H1 (cell line): ENCODE measurements at regions not wholly inside any gene's neighbourhood (a gene's known extent, or its start where the extent isn't known, plus 50 kb on each side); places are given as distances from the start of the nearest gene placed in this dataset.

ENCODE experiments used
- CTCF ChIA-PET: fragments of 300-600 bp; sonication (Branson Sonifier 250); formaldehyde crosslinking; loops from one replicate; lab custom pipeline; 2021; ENCODE audit not compliant: partially characterized antibody; lab: Charles Lee
- POLR2A ChIA-PET: fragments of 300-600 bp; sonication (Branson Sonifier 250); formaldehyde crosslinking; loops from one replicate; lab custom pipeline; 2021; ENCODE audit warnings: inconsistent platforms; ENCODE audit not compliant: partially characterized antibody; lab: Charles Lee
- DNase-seq, 2 experiments: peaks; one replicate each; pipeline versions ENCODE4 v3.0.0 to v3.0.0-alpha.2; 2010 to 2022; ENCODE audit warnings: low spot score in 2 of 2, low read depth in 1 of 2, mixed read lengths in 1 of 2
- FAIRE-seq: peaks from 2 replicates; lab custom pipeline; 2011; peaks lifted over from hg19 to GRCh38; lab: Jason Lieb, UNC
- H2AFZ ChIP-seq: 2 replicates; pipeline ENCODE4 v1.8.1; 2012; ENCODE audit warnings: low read length, inconsistent platforms
- H2AK5ac ChIP-seq: 2 replicates; pipeline ENCODE4 v1.6.1; 2013; ENCODE audit warnings: low read depth, low read length
- H2BK120ac ChIP-seq: replicated peaks from 2 replicates; pipeline ENCODE3; 2013; ENCODE audit warnings: low read depth, low read length, inconsistent platforms
- H2BK12ac ChIP-seq: 2 replicates; pipeline ENCODE4 v1.6.1; 2013; ENCODE audit warnings: low read depth, low read length
- H2BK15ac ChIP-seq: 2 replicates; pipeline ENCODE4 v1.6.1; 2013; ENCODE audit warnings: low read length
- H2BK20ac ChIP-seq: 2 replicates; pipeline ENCODE4 v1.6.1; 2013; ENCODE audit warnings: low read length
- H2BK5ac ChIP-seq: 2 replicates; pipeline ENCODE4 v1.6.1; 2013; ENCODE audit warnings: low read depth, low read length
- H3K14ac ChIP-seq: 2 replicates; pipeline ENCODE4 v1.6.1; 2013; ENCODE audit warnings: inconsistent platforms; ENCODE audit not compliant: insufficient read length
- H3K18ac ChIP-seq: 2 replicates; pipeline ENCODE4 v1.6.1; 2013; ENCODE audit warnings: low read length; ENCODE audit errors: extremely low read depth
- H3K23ac ChIP-seq: 2 replicates; pipeline ENCODE4 v1.6.1; 2013; ENCODE audit warnings: inconsistent platforms; ENCODE audit not compliant: insufficient read length
- H3K23me2 ChIP-seq: 2 replicates; pipeline ENCODE4 v1.6.1; 2013; ENCODE audit warnings: low read depth, low read length
- H3K27ac ChIP-seq: 2 replicates; pipeline ENCODE4 v1.6.1; 2011; ENCODE audit warnings: low read depth, low read length, inconsistent platforms
- H3K27me3 ChIP-seq, 4 experiments: replicated peaks in 1 of 4; 1 replicate in 1 of 4; 2 replicates in 3 of 4; pipeline versions ENCODE4 v1.6.1 to v1.8.1; 2011 to 2013; ENCODE audit warnings: low read length in 3 of 4, mild to moderate bottlenecking in 3 of 4, inconsistent platforms in 2 of 4, mixed read lengths in 2 of 4, moderate library complexity in 1 of 4; ENCODE audit not compliant: control insufficient read depth in 3 of 4, insufficient read depth in 3 of 4; ENCODE audit errors: extremely low read depth in 1 of 4
- H3K36me3 ChIP-seq, 4 experiments: 2 replicates each; pipeline versions ENCODE4 v1.6.1 to v1.8.1; 2011 to 2013; ENCODE audit warnings: mild to moderate bottlenecking in 4 of 4, low read length in 3 of 4, moderate library complexity in 2 of 4, control low read depth in 1 of 4, inconsistent platforms in 1 of 4; ENCODE audit not compliant: insufficient read depth in 4 of 4, control insufficient read depth in 2 of 4
- H3K4ac ChIP-seq: replicated peaks from 2 replicates; pipeline ENCODE3; 2013; ENCODE audit warnings: low read length, low read depth, mixed read lengths, inconsistent platforms; ENCODE audit not compliant: insufficient read length
- H3K4me1 ChIP-seq, 4 experiments: replicated peaks in 1 of 4; 1 replicate in 1 of 4; 2 replicates in 3 of 4; pipeline versions ENCODE4 v1.6.1 to v1.8.1; 2011 to 2013; ENCODE audit warnings: low read length in 3 of 4, inconsistent platforms in 2 of 4, mixed read lengths in 1 of 4; ENCODE audit not compliant: insufficient read depth in 4 of 4, control insufficient read depth in 3 of 4
- H3K4me2 ChIP-seq, 2 experiments: 2 replicates each; pipeline versions ENCODE4 v1.6.1 to v1.8.1; 2011 to 2013; ENCODE audit warnings: low read depth in 2 of 2, low read length in 2 of 2, control low read depth in 1 of 2, inconsistent platforms in 1 of 2, mild to moderate bottlenecking in 1 of 2; ENCODE audit not compliant: insufficient read depth in 1 of 2
- H3K4me3 ChIP-seq, 4 experiments: fragments of 200-600, 300-600 bp in 1 of 4; sonication (generic), shearing (Covaris generic), sonication (Bioruptor Twin) in 1 of 4; 2 replicates each; pipeline versions ENCODE4 v1.5.1 to v1.8.1; 2011 to 2016; ENCODE audit warnings: low read length in 4 of 4, low read depth in 3 of 4, control low read depth in 2 of 4, inconsistent platforms in 2 of 4, mild to moderate bottlenecking in 2 of 4, mixed read lengths in 1 of 4, moderate library complexity in 1 of 4; ENCODE audit not compliant: insufficient read depth in 2 of 4; ENCODE audit errors: extremely low read depth in 1 of 4
- H3K56ac ChIP-seq: replicated peaks from 2 replicates; pipeline ENCODE3; 2013; ENCODE audit warnings: low read depth, mild to moderate bottlenecking, mixed read lengths, low read length, inconsistent platforms; ENCODE audit not compliant: insufficient read length
- H3K79me1 ChIP-seq: 2 replicates; pipeline ENCODE4 v1.6.1; 2013; ENCODE audit warnings: low read depth, low read length, control low read depth
- H3K79me2 ChIP-seq, 2 experiments: 2 replicates each; pipeline versions ENCODE4 v1.6.1 to v1.8.1; 2012 to 2013; ENCODE audit warnings: low read length in 2 of 2, mild to moderate bottlenecking in 2 of 2, inconsistent platforms in 1 of 2; ENCODE audit not compliant: insufficient read depth in 2 of 2, control insufficient read depth in 1 of 2
- H3K9ac ChIP-seq, 4 experiments: replicated peaks in 1 of 4; 1 replicate in 1 of 4; 2 replicates in 3 of 4; pipeline versions ENCODE4 v1.6.1 to v1.8.1; 2011 to 2013; ENCODE audit warnings: low read depth in 3 of 4, low read length in 3 of 4, control low read depth in 2 of 4, mild to moderate bottlenecking in 2 of 4, moderate library complexity in 2 of 4, inconsistent platforms in 1 of 4; ENCODE audit errors: extremely low read depth in 1 of 4
- H3K9me3 ChIP-seq, 2 experiments: 2 replicates each; pipeline versions ENCODE4 v1.6.1 to v1.8.1; 2012 to 2013; ENCODE audit warnings: mild to moderate bottlenecking in 2 of 2, moderate library complexity in 2 of 2, control low read depth in 1 of 2, inconsistent platforms in 1 of 2, low read depth in 1 of 2, low read length in 1 of 2, mixed read lengths in 1 of 2; ENCODE audit not compliant: insufficient read depth in 2 of 2
- H4K20me1 ChIP-seq, 2 experiments: replicated peaks in 1 of 2; 2 replicates each; pipeline versions ENCODE3 to v1.8.1; 2011 to 2013; ENCODE audit warnings: inconsistent platforms in 2 of 2, low read length in 2 of 2, mild to moderate bottlenecking in 1 of 2; ENCODE audit not compliant: insufficient read depth in 2 of 2, control insufficient read depth in 1 of 2
- H4K5ac ChIP-seq: 2 replicates; pipeline ENCODE4 v1.6.1; 2013; ENCODE audit warnings: low read length, low read depth, mixed read lengths, inconsistent platforms; ENCODE audit not compliant: insufficient read length
- H4K8ac ChIP-seq: 2 replicates; pipeline ENCODE4 v1.8.0; 2013; ENCODE audit warnings: mild to moderate bottlenecking, moderate library complexity, low read length, inconsistent platforms; ENCODE audit not compliant: insufficient read depth; ENCODE audit errors: extremely low read depth
- H4K91ac ChIP-seq: replicated peaks from 2 replicates; pipeline ENCODE3; 2013; ENCODE audit warnings: low read length, mixed read lengths, inconsistent platforms; ENCODE audit not compliant: insufficient read length
- ATF3 ChIP-seq: IDR thresholded peaks from 2 replicates; pipeline ENCODE4 v1.6.1; 2011; ENCODE audit warnings: low read depth, mild to moderate bottlenecking, low read length; ENCODE audit not compliant: insufficient read depth
- BRCA1 ChIP-seq: IDR thresholded peaks from 2 replicates; pipeline ENCODE4 v1.6.1; 2012; ENCODE audit warnings: low read depth, low read length, improper control_type of control experiment
- CEBPB ChIP-seq: IDR thresholded peaks from 2 replicates; pipeline ENCODE4 v1.6.1; 2012; ENCODE audit warnings: low read depth, low read length
- CHD2 ChIP-seq: IDR thresholded peaks from 2 replicates; pipeline ENCODE4 v1.6.1; 2012; ENCODE audit warnings: low read length, improper control_type of control experiment
- EGR1 ChIP-seq: IDR thresholded peaks from 2 replicates; pipeline ENCODE4 v1.6.1; 2011; ENCODE audit warnings: low read depth, low read length, borderline replicate concordance
- EP300 ChIP-seq, 2 experiments: IDR thresholded peaks; 1 replicate in 1 of 2; 2 replicates in 1 of 2; pipeline ENCODE4 v1.6.1; 2011 to 2012; ENCODE audit warnings: low read depth in 2 of 2, low read length in 2 of 2, mild to moderate bottlenecking in 2 of 2, borderline replicate concordance in 1 of 2, inconsistent platforms in 1 of 2, moderate library complexity in 1 of 2
- GTF2F1 ChIP-seq: IDR thresholded peaks from 2 replicates; pipeline ENCODE4 v1.6.1; 2012; ENCODE audit warnings: low read depth, low read length, improper control_type of control experiment, borderline replicate concordance
- HDAC6 ChIP-seq: IDR thresholded peaks from one replicate; pipeline ENCODE4 v1.7.1; 2012; ENCODE audit warnings: low read depth, mild to moderate bottlenecking, inconsistent platforms, low read length, moderate library complexity
- JUN ChIP-seq: IDR thresholded peaks from 2 replicates; pipeline ENCODE4 v1.6.1; 2011; ENCODE audit warnings: low read depth, mild to moderate bottlenecking, improper control_type of control experiment, low read length
- MAFK ChIP-seq: IDR thresholded peaks from 2 replicates; pipeline ENCODE4 v1.6.1; 2012; ENCODE audit warnings: low read depth, mild to moderate bottlenecking, improper control_type of control experiment, low read length
- RAD21 ChIP-seq, 2 experiments: IDR thresholded peaks in 1 of 2; conservative IDR thresholded peaks in 1 of 2; 2 replicates each; pipeline ENCODE4 v1.6.1; 2011; ENCODE audit warnings: low read depth in 2 of 2, low read length in 2 of 2, improper control_type of control experiment in 1 of 2, inconsistent platforms in 1 of 2, mild to moderate bottlenecking in 1 of 2, moderate library complexity in 1 of 2
- SIX5 ChIP-seq: IDR thresholded peaks from 2 replicates; pipeline ENCODE4 v1.6.1; 2011; ENCODE audit warnings: mild to moderate bottlenecking, low read depth, low read length
- TAF7 ChIP-seq: optimal IDR thresholded peaks from 2 replicates; pipeline ENCODE3; 2011; ENCODE audit warnings: low read depth, mild to moderate bottlenecking, inconsistent platforms, low read length, moderate library complexity, borderline replicate concordance
- TBP ChIP-seq: IDR thresholded peaks from 2 replicates; pipeline ENCODE4 v1.6.1; 2011; ENCODE audit warnings: low read depth, low read length, improper control_type of control experiment
- WGBS, 2 experiments: shearing (Covaris generic) in 1 of 2; methylation state at CpG; one replicate each; pipeline versions ENCODE4 v1.1.6 to v1.1.7; 2013 to 2015; ENCODE audit warnings: low lambda C conversion rate in 2 of 2, mixed read lengths in 2 of 2, inconsistent platforms in 1 of 2, low coverage in 1 of 2, missing lambda C conversion rate in 1 of 2; ENCODE audit not compliant: insufficient replicate concordance in 2 of 2, insufficient coverage in 1 of 2, insufficient read length in 1 of 2; ENCODE audit errors: extremely low coverage in 1 of 2, missing lambda C conversion rate in 1 of 2; 5-methylcytosine and 5-hydroxymethylcytosine counted together

GRCh38 chr1:57518496-57518895 is 94.6 kb upstream of the DAB1 start:
- H3K79me1 ChIP-seq, result no peaks in the 10 kb centered on the region
- no peak overlapping the region for H3K18ac ChIP-seq
- no peaks in the 10 kb centered on the region for H3K79me2 ChIP-seq
- no peak for FAIRE-seq
- H4K91ac ChIP-seq, result no peak overlapping the region
- H4K8ac ChIP-seq, result no peak overlapping the region
- no peak overlapping the region for H2BK15ac ChIP-seq
- H3K14ac ChIP-seq, result no peak overlapping the region
- no peak overlapping the region for H3K4me2 ChIP-seq
- no peaks in the 10 kb centered on the region for H3K27me3 ChIP-seq
- H3K36me3 ChIP-seq, result no peaks in the 10 kb centered on the region
- no peak overlapping the region for H2AK5ac ChIP-seq
- no peak overlapping the region for H2BK120ac ChIP-seq
- H4K20me1 ChIP-seq, result no peaks in the 10 kb centered on the region
- H4K5ac ChIP-seq, result no peak overlapping the region
- H3K4me1 ChIP-seq, result peaks cover 0 to 4% (median 2%) of the 10 kb centered on the region in 4 experiments; a peak in 2 of 7 replicates
- 87% methylated on average over 3 of the region's 3 CpGs; no CpG with 5 or more reads in 1 of the 2 experiments for WGBS, 2 experiments
- no peaks in the 10 kb centered on the region for H3K23me2 ChIP-seq
- no peak overlapping the region for H3K4me3 ChIP-seq
- H2BK5ac ChIP-seq, result no peak overlapping the region
- H3K4ac ChIP-seq, result no peak overlapping the region
- H3K56ac ChIP-seq, result no peak overlapping the region
- POLR2A ChIA-PET, result no interaction called here
- CTCF ChIA-PET, result interaction anchor here (0.8 to 1.6 kb wide), 4 partner anchors 9 to 164 kb away, joined by 3 to 6 read pairs (median 4); no protein-coding TSS in a partner anchor
- no peak overlapping the region for H3K9ac ChIP-seq
- peak overlapping the region; percentile 50; the same call in 1 of the 2 replicates for H2BK20ac ChIP-seq
- no peaks in the 10 kb centered on the region for H3K9me3 ChIP-seq
- DNase-seq, result no peak
- H3K27ac ChIP-seq, result no peak overlapping the region
- no peak overlapping the region for H2BK12ac ChIP-seq
- no peak overlapping the region for H2AFZ ChIP-seq
- H3K23ac ChIP-seq, result no peak overlapping the region
- TF ChIP-seq HDAC6, result no peak
- TF ChIP-seq CEBPB, result no peak
- TF ChIP-seq TBP, result no peak
- TF ChIP-seq ATF3, result no peak
- no peak for TF ChIP-seq MAFK
- no peak for TF ChIP-seq CHD2
- TF ChIP-seq RAD21 (IDR thresholded peaks at IDR 0.05 in 1 of 2, conservative IDR thresholded peaks at IDR 0.05 in 1 of 2; ENCODE audit: low read depth in 2 of 2, low read length in 2 of 2), result no peak
- no peak for TF ChIP-seq JUN
- TF ChIP-seq GTF2F1, result no peak
- TF ChIP-seq SIX5, result no peak
- no peak for TF ChIP-seq TAF7
- TF ChIP-seq BRCA1, result no peak
- TF ChIP-seq EP300 (IDR thresholded peaks at IDR 0.05; ENCODE audit: borderline replicate concordance in 1 of 2, low read depth in 2 of 2, low read length in 2 of 2), result no peak
- no peak for TF ChIP-seq EGR1
